Activated naive CD8-positive, alpha-beta T cell (primary cell): ENCODE measurements at regions not wholly inside any gene's neighbourhood (a gene's known extent, or its start where the extent isn't known, plus 50 kb on each side); places are given as distances from the start of the nearest gene placed in this dataset.
A peak's percentile ranks its signal among the peaks of the same experiment; 100 is the strongest.
"Not testable (repeated sequence)": the region's sequence is repeated elsewhere in the genome, so short reads cannot be mapped to it uniquely, and the experiment has no call there.

ENCODE experiments used
- H3K27ac Mint-ChIP-seq: one replicate; pipeline ENCODE4 v1.8.0; 2021; ENCODE audit warnings: mixed read lengths
- H3K27me3 Mint-ChIP-seq: one replicate; pipeline ENCODE4 v1.8.0; 2021; ENCODE audit warnings: mixed read lengths
- H3K36me3 Mint-ChIP-seq: one replicate; pipeline ENCODE4 v1.8.0; 2021; ENCODE audit warnings: mixed read lengths
- H3K4me1 Mint-ChIP-seq: one replicate; pipeline ENCODE4 v1.8.0; 2021; ENCODE audit warnings: low read depth, mixed read lengths
- H3K4me3 Mint-ChIP-seq: one replicate; pipeline ENCODE4 v1.8.0; 2021; ENCODE audit warnings: mild to moderate bottlenecking, mixed read lengths
- H3K9me3 Mint-ChIP-seq: one replicate; pipeline ENCODE4 v1.8.0; 2021; ENCODE audit warnings: low read depth, mixed read lengths

- peaks cover 3% of the 10 kb centered on the region for H3K36me3 Mint-ChIP-seq
- no peaks in the 10 kb centered on the region for H3K27me3 Mint-ChIP-seq
- H3K27ac Mint-ChIP-seq = no peak overlapping the region
- H3K4me3 Mint-ChIP-seq = no peak overlapping the region
- H3K4me1 Mint-ChIP-seq = peaks cover 7% of the 10 kb centered on the region
- no peaks in the 10 kb centered on the region for H3K9me3 Mint-ChIP-seq
Observed at GRCh38 chr1:184823080-184823479, 68.4 kb upstream of the EDEM3 start.

DNA sequence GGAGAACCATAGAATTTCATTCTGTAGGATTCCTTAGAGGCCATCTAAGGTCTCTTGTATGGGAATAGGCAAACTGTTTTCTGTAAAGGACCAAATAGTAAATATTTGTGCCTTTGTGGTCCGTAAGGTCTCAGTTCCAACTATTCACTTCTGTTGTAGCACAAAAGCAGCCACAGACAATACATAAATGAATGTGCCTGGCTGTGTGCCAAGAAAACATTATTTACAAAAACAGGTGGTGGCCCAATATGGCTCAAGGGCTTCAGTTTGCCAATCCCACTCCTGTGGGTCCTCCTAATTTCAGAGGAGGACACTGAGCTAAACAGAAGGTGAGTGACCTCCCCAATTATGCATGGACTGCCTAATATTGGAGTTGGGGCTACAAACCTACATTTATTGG is 67.6 kb upstream of the EDEM3 start:
- Mint-ChIP-seq H3K27ac (no peak overlapping the region), H3K36me3 (peaks cover 5% of the 10 kb centered on the region), H3K27me3 (no peaks in the 10 kb centered on the region), H3K9me3 (no peaks in the 10 kb centered on the region), H3K4me1 (peaks cover 7% of the 10 kb centered on the region), H3K4me3 (no peak overlapping the region)

- no peaks in the 10 kb centered on the region for H3K27me3 Mint-ChIP-seq
- H3K4me1 Mint-ChIP-seq = peaks cover 7% of the 10 kb centered on the region
- H3K27ac Mint-ChIP-seq = no peak overlapping the region
- H3K4me3 Mint-ChIP-seq = no peak overlapping the region
- no peaks in the 10 kb centered on the region for H3K9me3 Mint-ChIP-seq
- H3K36me3 Mint-ChIP-seq = peaks cover 5% of the 10 kb centered on the region
Observed at GRCh38 chr1:184821658-184822057, 67.0 kb upstream of the EDEM3 start.

DNA sequence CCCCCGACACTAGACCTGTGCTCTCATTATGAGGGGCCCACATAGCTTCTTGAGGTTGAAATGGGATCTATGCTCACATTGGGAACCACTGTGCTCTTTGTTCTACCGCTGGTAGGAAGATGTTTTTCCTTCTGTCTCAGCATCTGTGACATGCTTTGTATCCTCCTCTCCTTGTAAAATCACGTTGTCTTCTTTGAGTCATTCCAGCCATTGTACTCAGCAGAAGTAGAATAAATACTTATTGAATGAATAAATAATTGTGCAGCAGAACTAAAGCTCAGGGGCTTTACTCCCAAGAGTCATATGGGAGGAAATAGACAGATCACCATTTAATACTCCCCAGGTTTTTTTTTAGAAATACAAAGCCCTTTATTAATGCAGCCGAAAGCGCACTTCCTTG is 66.3 kb upstream of the EDEM3 start:
- Mint-ChIP-seq H3K4me3 (no peak overlapping the region), H3K4me1 (peaks cover 7% of the 10 kb centered on the region), H3K9me3 (no peaks in the 10 kb centered on the region), H3K36me3 (peaks cover 5% of the 10 kb centered on the region), H3K27me3 (no peaks in the 10 kb centered on the region), H3K27ac (no peak overlapping the region)

GRCh38 chr1:184820218-184820750 is 65.6 kb upstream of the EDEM3 start:
- peaks cover 7% of the 10 kb centered on the region for H3K4me1 Mint-ChIP-seq
- H3K27ac Mint-ChIP-seq = no peak overlapping the region
- no peak overlapping the region for H3K4me3 Mint-ChIP-seq
- H3K36me3 Mint-ChIP-seq = peaks cover 5% of the 10 kb centered on the region
- H3K9me3 Mint-ChIP-seq = no peaks in the 10 kb centered on the region
- no peaks in the 10 kb centered on the region for H3K27me3 Mint-ChIP-seq

DNA sequence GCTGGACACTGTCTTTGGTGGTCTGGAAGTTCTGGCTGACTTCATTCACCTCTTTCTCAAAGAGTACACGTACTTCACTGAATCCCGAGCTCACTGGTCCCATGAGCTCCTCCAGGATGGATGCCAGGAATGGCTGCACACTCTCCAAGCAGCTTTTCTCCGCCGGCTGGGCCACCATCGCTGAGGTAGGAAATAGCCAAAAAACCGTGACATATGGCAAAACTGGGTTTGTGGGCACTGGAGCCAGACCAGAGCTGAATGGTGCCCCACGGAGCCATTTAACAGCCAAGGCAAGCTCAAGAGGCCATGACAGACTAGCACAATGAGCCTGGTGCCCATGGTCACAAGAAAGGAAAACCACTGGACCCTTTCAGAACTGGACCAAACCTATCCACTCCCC is 64.0 kb upstream of the EDEM3 start:
- Mint-ChIP-seq H3K27me3 (no peaks in the 10 kb centered on the region), H3K4me1 (peaks cover 7% of the 10 kb centered on the region), H3K36me3 (peaks cover 5% of the 10 kb centered on the region), H3K4me3 (no peak overlapping the region), H3K27ac (no peak overlapping the region), H3K9me3 (no peaks in the 10 kb centered on the region)

- not testable (repeated sequence) for H3K27ac Mint-ChIP-seq, H3K9me3 Mint-ChIP-seq, H3K36me3 Mint-ChIP-seq, H3K4me3 Mint-ChIP-seq, H3K4me1 Mint-ChIP-seq, H3K27me3 Mint-ChIP-seq
Observed at GRCh38 chr1:184817003-184817402, 62.3 kb upstream of the EDEM3 start.

- Mint-ChIP-seq H3K36me3 (peaks cover 2% of the 10 kb centered on the region), H3K4me1 (no peaks in the 10 kb centered on the region), H3K4me3 (no peak overlapping the region), H3K9me3 (no peaks in the 10 kb centered on the region), H3K27ac (no peak overlapping the region), H3K27me3 (no peaks in the 10 kb centered on the region)
Observed at GRCh38 chr1:184813528-184814089, 59.0 kb upstream of the EDEM3 start.

GRCh38 chr1:184811439-184812111 is 56.9 kb upstream of the EDEM3 start:
- Mint-ChIP-seq H3K4me1 (no peaks in the 10 kb centered on the region), H3K9me3 (no peaks in the 10 kb centered on the region), H3K27ac (no peak overlapping the region), H3K36me3 (no peaks in the 10 kb centered on the region), H3K27me3 (no peaks in the 10 kb centered on the region), H3K4me3 (no peak overlapping the region)

GRCh38 chr1:184810735-184811343 is 56.2 kb upstream of the EDEM3 start:
- no peaks in the 10 kb centered on the region for H3K27me3 Mint-ChIP-seq
- no peaks in the 10 kb centered on the region for H3K9me3 Mint-ChIP-seq
- H3K4me1 Mint-ChIP-seq = no peaks in the 10 kb centered on the region
- no peak overlapping the region for H3K4me3 Mint-ChIP-seq
- no peak overlapping the region for H3K27ac Mint-ChIP-seq
- H3K36me3 Mint-ChIP-seq = no peaks in the 10 kb centered on the region

GRCh38 chr1:184806296-184806721 is 51.7 kb upstream of the EDEM3 start:
- H3K9me3 Mint-ChIP-seq = no peaks in the 10 kb centered on the region
- H3K27me3 Mint-ChIP-seq = peaks cover 2% of the 10 kb centered on the region
- H3K4me3 Mint-ChIP-seq = no peak overlapping the region
- no peak overlapping the region for H3K27ac Mint-ChIP-seq
- H3K36me3 Mint-ChIP-seq = no peaks in the 10 kb centered on the region
- H3K4me1 Mint-ChIP-seq = peaks cover 2% of the 10 kb centered on the region

GRCh38 chr1:184805667-184806295 is 51.1 kb upstream of the EDEM3 start:
- H3K27ac Mint-ChIP-seq = peak overlapping the region; percentile 46
- H3K36me3 Mint-ChIP-seq = no peaks in the 10 kb centered on the region
- H3K4me3 Mint-ChIP-seq = no peak overlapping the region
- H3K27me3 Mint-ChIP-seq = peaks cover 2% of the 10 kb centered on the region
- H3K4me1 Mint-ChIP-seq = peaks cover 2% of the 10 kb centered on the region
- no peaks in the 10 kb centered on the region for H3K9me3 Mint-ChIP-seq
